ENCODE measurements at regions not wholly inside any gene's neighbourhood (a gene's known extent, or its start where the extent isn't known, plus 50 kb on each side); places are given as distances from the start of the nearest gene placed in this dataset.

DNA sequence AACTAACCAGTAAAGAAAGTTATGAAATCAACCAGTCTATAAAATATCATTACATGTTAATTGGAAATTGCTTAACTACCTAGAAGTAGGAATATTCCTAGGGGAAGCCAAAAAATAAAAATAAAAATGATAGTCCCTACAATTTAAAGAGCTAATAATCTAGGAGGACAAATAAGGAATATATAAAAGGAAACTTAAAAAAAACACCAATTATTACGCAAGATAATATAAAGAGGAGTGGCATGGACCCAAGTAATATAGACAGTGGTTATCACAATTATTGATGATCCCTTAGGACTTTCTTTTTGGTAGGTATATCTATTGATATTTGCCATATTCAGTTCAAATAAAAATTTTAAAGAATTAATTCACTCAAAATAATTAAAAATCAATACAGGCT is 498.7 kb downstream of the SOX5 start:
- H3K27me3 Mint-ChIP-seq = no peaks in the 10 kb centered on the region
- no peaks in the 10 kb centered on the region for H3K36me3 Mint-ChIP-seq
- ChIA-PET POLR2A (no interaction called here), CTCF (no interaction called here)
- H3K27ac Mint-ChIP-seq = no peak overlapping the region
- H3K4me3 ChIP-seq (ENCODE audit: control insufficient read depth in 1 of 2, extremely low read depth in 1 of 2, low read length in 1 of 2) = no peak overlapping the region
- no peaks in the 10 kb centered on the region for H3K4me1 Mint-ChIP-seq
- no peaks in the 10 kb centered on the region for H3K9me3 ChIP-seq
- no peaks in the 10 kb centered on the region for H3K4me1 ChIP-seq (ENCODE audit: control insufficient read depth in 1 of 2, extremely low read depth in 1 of 2, insufficient read depth in 2 of 2, low read length in 2 of 2)
- no peak overlapping the region for H3K27ac ChIP-seq (ENCODE audit: low read length)
- no CpG with 5 or more reads among the region's 1 CpG for WGBS (ENCODE audit: insufficient coverage)
- ATAC-seq (replicated peaks in 1 of 4) = no peak
- no peak for DNase-seq
- no peaks in the 10 kb centered on the region for H3K36me3 ChIP-seq (ENCODE audit: control insufficient read depth in 2 of 2, extremely low read depth in 1 of 2, insufficient read depth in 1 of 2, low read length in 1 of 2)
- H3K27me3 ChIP-seq (replicated peaks in 1 of 2; ENCODE audit: control insufficient read depth in 2 of 2, extremely low read depth in 1 of 2, insufficient read depth in 2 of 2, low read length in 1 of 2) = no peaks in the 10 kb centered on the region
- no peak overlapping the region for H3K4me3 Mint-ChIP-seq
- H3K9me3 Mint-ChIP-seq = peaks cover 2 to 12% (median 5%) of the 10 kb centered on the region in 3 donors

DNA sequence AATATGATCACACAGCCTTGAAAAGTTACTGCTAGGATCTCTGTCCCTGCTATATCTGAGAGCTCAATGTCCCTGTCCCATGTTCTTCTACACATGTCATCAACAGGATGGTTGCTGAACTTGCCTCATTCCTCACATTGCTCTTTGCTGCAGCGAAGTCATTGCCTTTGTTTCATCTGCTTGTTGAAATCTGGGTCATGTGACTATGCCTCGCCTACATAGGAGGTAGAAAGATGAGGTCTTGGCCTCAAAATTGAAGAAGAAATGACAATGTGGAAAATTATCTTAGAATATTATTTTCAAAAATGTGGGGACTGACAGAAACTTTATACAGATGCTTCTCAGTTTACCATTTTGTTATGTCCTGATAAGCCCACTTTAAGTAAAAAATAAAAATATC is 494.2 kb downstream of the SOX5 start:
- H3K9me3 Mint-ChIP-seq = peaks cover 6 to 12% (median 8%) of the 10 kb centered on the region in 3 donors
- WGBS (ENCODE audit: insufficient coverage) = no CpG with 5 or more reads among the region's 2 CpGs
- H3K4me3 Mint-ChIP-seq = no peak overlapping the region
- H3K4me1 Mint-ChIP-seq = no peaks in the 10 kb centered on the region
- ATAC-seq (replicated peaks in 1 of 4) (no peak), DNase-seq (no peak)
- Histone ChIP-seq H3K27me3 (replicated peaks in 1 of 2; ENCODE audit: control insufficient read depth in 2 of 2, extremely low read depth in 1 of 2, insufficient read depth in 2 of 2, low read length in 1 of 2) (no peaks in the 10 kb centered on the region), H3K27ac (ENCODE audit: low read length) (no peak overlapping the region), H3K9me3 (no peaks in the 10 kb centered on the region), H3K4me1 (ENCODE audit: control insufficient read depth in 1 of 2, extremely low read depth in 1 of 2, insufficient read depth in 2 of 2, low read length in 2 of 2) (no peaks in the 10 kb centered on the region), H3K4me3 (ENCODE audit: control insufficient read depth in 1 of 2, extremely low read depth in 1 of 2, low read length in 1 of 2) (no peak overlapping the region), H3K36me3 (ENCODE audit: control insufficient read depth in 2 of 2, extremely low read depth in 1 of 2, insufficient read depth in 1 of 2, low read length in 1 of 2) (no peaks in the 10 kb centered on the region)
- no peaks in the 10 kb centered on the region for H3K27me3 Mint-ChIP-seq
- POLR2A ChIA-PET = no interaction called here
- no peaks in the 10 kb centered on the region for H3K36me3 Mint-ChIP-seq
- H3K27ac Mint-ChIP-seq = no peak overlapping the region
- CTCF ChIA-PET = no interaction called here

DNA sequence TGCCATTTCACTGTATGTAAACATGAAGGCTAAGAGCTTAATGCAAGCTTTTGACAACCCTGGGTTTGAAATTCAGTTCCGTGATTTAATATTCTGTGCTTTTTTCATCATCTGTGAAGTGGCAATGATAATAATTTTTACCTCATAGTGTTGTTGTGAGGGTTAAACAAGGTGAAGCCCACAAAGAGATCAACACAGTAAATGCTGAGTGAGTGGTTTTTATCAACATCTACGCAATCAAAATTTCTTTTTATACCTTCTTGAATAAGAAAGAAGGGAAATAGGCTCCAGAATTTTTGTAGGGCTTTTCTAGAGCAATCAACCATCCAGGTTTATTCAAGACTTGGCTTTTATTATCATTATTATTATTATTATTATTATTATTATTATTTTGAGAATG is 490.8 kb downstream of the SOX5 start:
- Histone ChIP-seq H3K4me1 (ENCODE audit: control insufficient read depth in 1 of 2, extremely low read depth in 1 of 2, insufficient read depth in 2 of 2, low read length in 2 of 2) (no peaks in the 10 kb centered on the region), H3K27ac (ENCODE audit: low read length) (no peak overlapping the region), H3K27me3 (replicated peaks in 1 of 2; ENCODE audit: control insufficient read depth in 2 of 2, extremely low read depth in 1 of 2, insufficient read depth in 2 of 2, low read length in 1 of 2) (no peaks in the 10 kb centered on the region), H3K36me3 (ENCODE audit: control insufficient read depth in 2 of 2, extremely low read depth in 1 of 2, insufficient read depth in 1 of 2, low read length in 1 of 2) (no peaks in the 10 kb centered on the region), H3K4me3 (ENCODE audit: control insufficient read depth in 1 of 2, extremely low read depth in 1 of 2, low read length in 1 of 2) (no peak overlapping the region), H3K9me3 (no peaks in the 10 kb centered on the region)
- Mint-ChIP-seq H3K27ac (no peak overlapping the region), H3K4me3 (no peak overlapping the region), H3K27me3 (no peaks in the 10 kb centered on the region), H3K9me3 (peaks cover 7 to 17% (median 11%) of the 10 kb centered on the region in 3 donors), H3K36me3 (no peaks in the 10 kb centered on the region), H3K4me1 (no peaks in the 10 kb centered on the region)
- ChIA-PET CTCF (no interaction called here), POLR2A (no interaction called here)
- WGBS (ENCODE audit: insufficient coverage) = no CpG with 5 or more reads among the region's 2 CpGs
- DNase-seq (no peak), ATAC-seq (replicated peaks in 1 of 4) (no peak)

DNA sequence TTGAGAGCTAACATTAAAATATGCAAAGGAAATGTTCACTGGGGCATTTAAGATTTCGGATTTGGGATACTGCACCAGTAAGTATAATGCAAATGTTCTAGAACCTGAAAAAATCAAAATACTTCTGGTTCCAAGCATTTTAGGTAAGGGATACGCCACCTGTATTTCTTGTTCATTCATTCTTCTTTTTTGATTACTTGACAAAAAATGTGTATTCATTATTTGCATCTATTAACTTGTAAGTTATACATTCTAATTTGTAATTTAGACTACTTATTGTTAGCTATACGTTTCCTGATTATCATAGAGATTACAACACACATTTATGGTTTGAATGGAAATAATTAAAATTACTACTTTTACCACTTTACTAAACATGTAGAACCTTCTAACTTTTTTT is 486.9 kb downstream of the SOX5 start:
- DNase-seq (no peak), ATAC-seq (replicated peaks in 1 of 4) (no peak)
- Histone ChIP-seq H3K27ac (ENCODE audit: low read length) (no peak overlapping the region), H3K9me3 (no peaks in the 10 kb centered on the region), H3K27me3 (replicated peaks in 1 of 2; ENCODE audit: control insufficient read depth in 2 of 2, extremely low read depth in 1 of 2, insufficient read depth in 2 of 2, low read length in 1 of 2) (peaks cover 0 to 2% of the 10 kb centered on the region in 2 experiments), H3K4me3 (ENCODE audit: control insufficient read depth in 1 of 2, extremely low read depth in 1 of 2, low read length in 1 of 2) (no peak overlapping the region), H3K4me1 (ENCODE audit: control insufficient read depth in 1 of 2, extremely low read depth in 1 of 2, insufficient read depth in 2 of 2, low read length in 2 of 2) (no peaks in the 10 kb centered on the region), H3K36me3 (ENCODE audit: control insufficient read depth in 2 of 2, extremely low read depth in 1 of 2, insufficient read depth in 1 of 2, low read length in 1 of 2) (no peaks in the 10 kb centered on the region)
- Mint-ChIP-seq H3K36me3 (no peaks in the 10 kb centered on the region), H3K4me3 (no peak overlapping the region), H3K4me1 (no peaks in the 10 kb centered on the region), H3K9me3 (peaks cover 21 to 31% (median 29%) of the 10 kb centered on the region in 3 donors), H3K27ac (no peak overlapping the region), H3K27me3 (no peaks in the 10 kb centered on the region)
- WGBS (ENCODE audit: insufficient coverage) = no CpG with 5 or more reads among the region's 3 CpGs
- ChIA-PET POLR2A (no interaction called here), CTCF (no interaction called here)

DNA sequence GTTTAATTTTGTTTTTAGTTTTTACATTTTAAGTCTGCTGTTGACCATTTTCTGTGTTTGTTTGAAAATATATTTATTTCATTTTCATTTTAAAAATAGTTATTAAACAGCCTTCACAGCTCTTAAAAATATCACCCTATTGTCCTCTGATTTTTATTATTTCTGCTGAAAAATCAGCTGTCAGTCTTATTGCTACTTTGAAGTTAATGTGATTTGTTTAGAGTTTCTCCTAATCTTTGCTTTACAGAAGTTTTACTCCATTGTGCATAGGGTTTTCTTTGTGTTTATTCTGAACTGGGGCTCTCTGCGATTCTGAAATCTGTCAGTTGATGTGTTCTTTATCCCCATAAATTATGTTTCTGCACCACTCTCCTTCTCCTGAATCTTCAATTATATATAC is 486.3 kb downstream of the SOX5 start:
- H3K27me3 Mint-ChIP-seq = no peaks in the 10 kb centered on the region
- no peaks in the 10 kb centered on the region for H3K4me1 Mint-ChIP-seq
- Histone ChIP-seq H3K27me3 (replicated peaks in 1 of 2; ENCODE audit: control insufficient read depth in 2 of 2, extremely low read depth in 1 of 2, insufficient read depth in 2 of 2, low read length in 1 of 2) (peaks cover 0 to 2% of the 10 kb centered on the region in 2 experiments), H3K9me3 (no peaks in the 10 kb centered on the region), H3K27ac (ENCODE audit: low read length) (no peak overlapping the region), H3K4me1 (ENCODE audit: control insufficient read depth in 1 of 2, extremely low read depth in 1 of 2, insufficient read depth in 2 of 2, low read length in 2 of 2) (no peaks in the 10 kb centered on the region), H3K4me3 (ENCODE audit: control insufficient read depth in 1 of 2, extremely low read depth in 1 of 2, low read length in 1 of 2) (no peak overlapping the region), H3K36me3 (ENCODE audit: control insufficient read depth in 2 of 2, extremely low read depth in 1 of 2, insufficient read depth in 1 of 2, low read length in 1 of 2) (no peaks in the 10 kb centered on the region)
- no peak overlapping the region for H3K27ac Mint-ChIP-seq
- ATAC-seq (replicated peaks in 1 of 4) (no peak), DNase-seq (no peak)
- H3K36me3 Mint-ChIP-seq = no peaks in the 10 kb centered on the region
- ChIA-PET CTCF (no interaction called here), POLR2A (no interaction called here)
- H3K9me3 Mint-ChIP-seq = peaks cover 25 to 37% (median 35%) of the 10 kb centered on the region in 3 donors
- WGBS (ENCODE audit: insufficient coverage) = no CpG with 5 or more reads among the region's 1 CpG
- H3K4me3 Mint-ChIP-seq = no peak overlapping the region

DNA sequence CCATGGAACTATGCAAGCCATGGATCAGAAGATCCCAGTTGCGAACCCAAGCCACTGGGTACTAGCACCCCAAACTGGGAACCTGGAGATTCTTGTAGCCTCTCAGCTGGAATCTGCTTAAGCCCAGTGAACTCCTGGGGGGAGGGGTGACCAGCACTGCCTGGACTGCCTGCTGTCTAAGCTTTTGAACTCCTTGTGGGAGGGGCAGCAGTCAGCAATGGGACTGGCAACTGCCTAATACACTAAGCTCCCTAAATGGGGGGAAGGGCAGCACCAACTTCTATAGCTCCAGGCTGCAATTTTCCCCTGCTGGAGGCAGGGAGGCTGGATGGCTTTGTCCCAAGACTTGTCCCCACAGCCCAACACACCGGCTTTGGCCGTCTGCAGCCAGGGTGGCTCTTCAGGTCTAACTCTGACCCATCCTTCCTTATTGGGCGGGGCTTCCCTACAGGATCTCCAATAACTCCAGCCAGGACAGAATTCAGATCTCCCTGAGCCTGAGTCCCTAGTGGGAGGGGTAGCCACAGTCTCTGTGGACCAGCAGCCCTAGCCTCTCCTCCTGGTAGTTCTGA is 485.1 kb downstream of the SOX5 start:
- DNase-seq (no peak), ATAC-seq (replicated peaks in 1 of 4) (no peak)
- H3K36me3 Mint-ChIP-seq = no peaks in the 10 kb centered on the region
- Histone ChIP-seq H3K9me3 (no peaks in the 10 kb centered on the region), H3K4me3 (ENCODE audit: control insufficient read depth in 1 of 2, extremely low read depth in 1 of 2, low read length in 1 of 2) (no peak overlapping the region), H3K27me3 (replicated peaks in 1 of 2; ENCODE audit: control insufficient read depth in 2 of 2, extremely low read depth in 1 of 2, insufficient read depth in 2 of 2, low read length in 1 of 2) (peaks cover 0 to 2% of the 10 kb centered on the region in 2 experiments), H3K36me3 (ENCODE audit: control insufficient read depth in 2 of 2, extremely low read depth in 1 of 2, insufficient read depth in 1 of 2, low read length in 1 of 2) (no peaks in the 10 kb centered on the region), H3K4me1 (ENCODE audit: control insufficient read depth in 1 of 2, extremely low read depth in 1 of 2, insufficient read depth in 2 of 2, low read length in 2 of 2) (no peaks in the 10 kb centered on the region), H3K27ac (ENCODE audit: low read length) (no peak overlapping the region)
- no peak overlapping the region for H3K4me3 Mint-ChIP-seq
- 60% methylated on average over 1 of the region's 4 CpGs for WGBS (ENCODE audit: insufficient coverage)
- no peaks in the 10 kb centered on the region for H3K4me1 Mint-ChIP-seq
- H3K27me3 Mint-ChIP-seq = no peaks in the 10 kb centered on the region
- no peak overlapping the region for H3K27ac Mint-ChIP-seq
- POLR2A ChIA-PET = no interaction called here
- CTCF ChIA-PET = no interaction called here
- peaks cover 28 to 47% (median 45%) of the 10 kb centered on the region in 3 donors for H3K9me3 Mint-ChIP-seq

DNA sequence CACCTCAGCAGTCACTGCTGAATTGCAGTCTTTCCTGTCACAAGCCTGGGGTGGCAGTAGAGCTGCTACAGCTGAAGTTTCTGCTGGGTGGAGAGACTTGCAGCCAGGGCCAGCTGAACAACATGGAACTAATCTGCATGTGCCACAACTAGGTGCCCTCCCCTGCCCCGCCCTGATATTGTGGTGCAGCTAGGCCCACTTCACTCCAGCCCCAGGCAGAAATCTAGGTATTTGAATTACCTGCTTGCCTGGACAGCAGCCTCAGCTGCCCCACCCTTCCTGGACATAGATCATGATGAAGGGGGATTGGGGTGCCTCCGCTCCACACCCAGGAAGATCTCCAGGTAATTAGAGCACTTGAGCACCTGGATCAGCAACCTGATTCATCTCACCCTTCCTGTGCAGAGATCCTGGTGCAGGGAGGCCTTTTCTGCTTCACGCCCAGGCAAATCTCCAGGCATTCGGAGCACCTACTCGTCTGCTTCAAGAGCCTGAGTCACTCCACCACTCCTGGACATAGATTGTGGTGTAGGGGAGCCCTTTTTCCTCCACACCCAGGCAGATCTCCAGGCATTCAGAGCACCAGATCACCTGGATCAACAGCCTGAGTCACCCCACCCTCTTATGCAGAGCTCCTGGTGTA is 477.0 kb downstream of the SOX5 start:
- Mint-ChIP-seq H3K36me3 (no peaks in the 10 kb centered on the region), H3K27ac (no peak overlapping the region), H3K27me3 (no peaks in the 10 kb centered on the region), H3K4me3 (no peak overlapping the region), H3K9me3 (peaks cover 25 to 38% (median 27%) of the 10 kb centered on the region in 3 donors), H3K4me1 (no peaks in the 10 kb centered on the region)
- Histone ChIP-seq H3K9me3 (no peaks in the 10 kb centered on the region), H3K4me3 (ENCODE audit: control insufficient read depth in 1 of 2, extremely low read depth in 1 of 2, low read length in 1 of 2) (no peak overlapping the region), H3K27ac (ENCODE audit: low read length) (no peak overlapping the region), H3K36me3 (ENCODE audit: control insufficient read depth in 2 of 2, extremely low read depth in 1 of 2, insufficient read depth in 1 of 2, low read length in 1 of 2) (no peaks in the 10 kb centered on the region), H3K27me3 (replicated peaks in 1 of 2; ENCODE audit: control insufficient read depth in 2 of 2, extremely low read depth in 1 of 2, insufficient read depth in 2 of 2, low read length in 1 of 2) (no peaks in the 10 kb centered on the region), H3K4me1 (ENCODE audit: control insufficient read depth in 1 of 2, extremely low read depth in 1 of 2, insufficient read depth in 2 of 2, low read length in 2 of 2) (no peaks in the 10 kb centered on the region)
- POLR2A ChIA-PET = no interaction called here
- WGBS (ENCODE audit: insufficient coverage) = 60% methylated on average over 1 of the region's 5 CpGs
- ATAC-seq (replicated peaks in 1 of 4) = no peak
- CTCF ChIA-PET = no interaction called here
- no peak for DNase-seq

Measured in T-cell (primary cell).